WTC11 (cell line): ENCODE measurements at regions not wholly inside any gene's neighbourhood (a gene's known extent, or its start where the extent isn't known, plus 50 kb on each side); places are given as distances from the start of the nearest gene placed in this dataset.
"Not testable (repeated sequence)": the region's sequence is repeated elsewhere in the genome, so short reads cannot be mapped to it uniquely, and the experiment has no call there.

ENCODE experiments used
- ATAC-seq: fragments of 200-7000 bp; cut with Tn5 transposase; 2 replicates; pipeline ENCODE4 v1.10.0; 2021; ENCODE audit warnings: mild to moderate bottlenecking, moderate library complexity
- CTCF ChIA-PET: fragments of 300-600 bp; sonication (Branson Sonifier 250); formaldehyde crosslinking; loops from one replicate; lab custom pipeline; 2021; ENCODE audit warnings: antibody characterized with exemption; lab: Charles Lee
- POLR2A ChIA-PET: fragments of 350-600 bp; sonication (Branson Sonifier 250); formaldehyde crosslinking; loops from one replicate; lab custom pipeline; 2021; ENCODE audit warnings: antibody characterized with exemption; lab: Charles Lee
- DNase-seq: peaks from one replicate; pipeline ENCODE4 v3.0.0; 2021; ENCODE audit warnings: low spot score
- H3K27ac Mint-ChIP-seq: 2 replicates; pipeline ENCODE4 v1.8.0; 2021; ENCODE audit warnings: mixed read lengths
- H3K27me3 Mint-ChIP-seq: 2 replicates; pipeline ENCODE4 v1.8.0; 2021; ENCODE audit warnings: low read depth, mild to moderate bottlenecking, moderate library complexity, mixed read lengths
- H3K36me3 Mint-ChIP-seq: 2 replicates; pipeline ENCODE4 v1.8.0; 2021; ENCODE audit warnings: mixed read lengths
- H3K4me1 Mint-ChIP-seq: 2 replicates; pipeline ENCODE4 v1.8.0; 2022; ENCODE audit warnings: mixed read lengths
- H3K4me3 Mint-ChIP-seq: 2 replicates; pipeline ENCODE4 v1.8.0; 2021; ENCODE audit warnings: mild to moderate bottlenecking, moderate library complexity, mixed read lengths
- H3K9me3 Mint-ChIP-seq: 2 replicates; pipeline ENCODE4 v1.8.0; 2021; ENCODE audit warnings: mixed read lengths
- FOXP1 ChIP-seq: sonication (generic); formaldehyde crosslinking; IDR thresholded peaks from 2 replicates; pipeline ENCODE4 v1.8.0; 2022; ENCODE audit warnings: missing genetic modification reagents, mild to moderate bottlenecking, moderate library complexity, borderline replicate concordance
- GABPB1 ChIP-seq: sonication (generic); formaldehyde crosslinking; IDR thresholded peaks from 2 replicates; pipeline ENCODE4 v1.8.1; 2023; ENCODE audit warnings: mild to moderate bottlenecking, missing genetic modification reagents
- GTF2I ChIP-seq: fragments of 250-450 bp; sonication (Bioruptor Pico); conservative IDR thresholded peaks from 2 replicates; pipeline ENCODE4 v1.4.0; 2021; ENCODE audit warnings: mild to moderate bottlenecking
- HMGA2 ChIP-seq: fragments of 250-450 bp; sonication (Bioruptor Pico); IDR thresholded peaks from 2 replicates; pipeline ENCODE4 v1.4.0; 2021; ENCODE audit warnings: mild to moderate bottlenecking, moderate library complexity
- KAT7 ChIP-seq: sonication (generic); formaldehyde crosslinking; IDR thresholded peaks from 2 replicates; pipeline ENCODE4 v1.8.1; 2023; ENCODE audit warnings: missing genetic modification reagents, mild to moderate bottlenecking, borderline replicate concordance
- MXD4 ChIP-seq: fragments of 250-450 bp; sonication (Bioruptor Pico); IDR thresholded peaks from 2 replicates; pipeline ENCODE4 v1.8.0; 2021; ENCODE audit warnings: mild to moderate bottlenecking, moderate library complexity, borderline replicate concordance
- NR3C1 ChIP-seq: sonication (generic); formaldehyde crosslinking; conservative IDR thresholded peaks from 2 replicates; pipeline ENCODE4 v1.8.1; 2023; ENCODE audit warnings: low read depth, mild to moderate bottlenecking, missing genetic modification reagents
- PRRX2 ChIP-seq: fragments of 250-450 bp; sonication (Bioruptor Pico); IDR thresholded peaks from 2 replicates; pipeline ENCODE4 v1.8.0; 2021; ENCODE audit warnings: mild to moderate bottlenecking
- SOX15 ChIP-seq: fragments of 250-450 bp; sonication (Bioruptor Pico); IDR thresholded peaks from 2 replicates; pipeline ENCODE4 v1.9.0; 2021; ENCODE audit warnings: mild to moderate bottlenecking
- TCF7 ChIP-seq: sonication (generic); formaldehyde crosslinking; IDR thresholded peaks from 2 replicates; pipeline ENCODE4 v1.8.0; 2022; ENCODE audit warnings: mild to moderate bottlenecking, low read depth, missing genetic modification reagents, moderate library complexity
- ZBTB21 ChIP-seq: sonication (generic); formaldehyde crosslinking; IDR thresholded peaks from 2 replicates; pipeline ENCODE4 v1.8.1; 2023; ENCODE audit warnings: mild to moderate bottlenecking, missing genetic modification reagents, borderline replicate concordance
- ZBTB43 ChIP-seq: sonication (generic); formaldehyde crosslinking; IDR thresholded peaks from 2 replicates; pipeline ENCODE4 v1.8.1; 2023; ENCODE audit warnings: mild to moderate bottlenecking, missing genetic modification reagents
- ZNF121 ChIP-seq: sonication (generic); formaldehyde crosslinking; IDR thresholded peaks from 2 replicates; pipeline ENCODE4 v1.8.0; 2023; ENCODE audit warnings: missing genetic modification reagents
- ZNF138 ChIP-seq: sonication (generic); formaldehyde crosslinking; conservative IDR thresholded peaks from 2 replicates; pipeline ENCODE4 v1.8.1; 2022; ENCODE audit warnings: mild to moderate bottlenecking, moderate library complexity, missing genetic modification reagents
- ZNF232 ChIP-seq: sonication (generic); formaldehyde crosslinking; IDR thresholded peaks from 2 replicates; pipeline ENCODE4 v1.8.0; 2022; ENCODE audit warnings: mild to moderate bottlenecking, missing genetic modification reagents
- ZNF416 ChIP-seq: fragments of 250-450 bp; sonication (Bioruptor Pico); IDR thresholded peaks from 2 replicates; pipeline ENCODE4 v1.9.0; 2021; ENCODE audit warnings: mild to moderate bottlenecking, inconsistent platforms
- TF ChIP-seq, protein P1 (sequence below): sonication (generic); formaldehyde crosslinking; IDR thresholded peaks from 2 replicates; pipeline ENCODE4 v1.8.1; 2023; ENCODE audit warnings: mild to moderate bottlenecking, missing genetic modification reagents, moderate library complexity
- TF ChIP-seq, protein P2 (sequence below): sonication (generic); formaldehyde crosslinking; IDR thresholded peaks from 2 replicates; pipeline ENCODE4 v1.8.0; 2022; ENCODE audit warnings: mild to moderate bottlenecking, missing genetic modification reagents
- TF ChIP-seq, protein P3 (sequence below): sonication (generic); formaldehyde crosslinking; IDR thresholded peaks from 2 replicates; pipeline ENCODE4 v1.8.0; 2023; ENCODE audit warnings: missing genetic modification reagents
- TF ChIP-seq, protein P4 (sequence below): sonication (generic); formaldehyde crosslinking; IDR thresholded peaks from 2 replicates; pipeline ENCODE4 v1.8.1; 2022; ENCODE audit warnings: low read depth, missing genetic modification reagents, borderline replicate concordance
- TF ChIP-seq, protein P5 (sequence below): fragments of 250-450 bp; sonication (Bioruptor Pico); IDR thresholded peaks from 2 replicates; pipeline ENCODE4 v1.9.0; 2021; ENCODE audit warnings: mild to moderate bottlenecking, borderline replicate concordance

GRCh38 chr3:107910713-107911259, 180.0 kb downstream of the CD47 start (continued):
- TF ChIP-seq GTF2I (no peak), NR3C1 (no peak)

GRCh38 chr3:107909583-107909982, 181.2 kb downstream of the CD47 start:
- H3K4me3 Mint-ChIP-seq, H3K36me3 Mint-ChIP-seq, H3K9me3 Mint-ChIP-seq, H3K27me3 Mint-ChIP-seq, POLR2A ChIA-PET, ATAC-seq, H3K27ac Mint-ChIP-seq, H3K4me1 Mint-ChIP-seq, DNase-seq: not testable (repeated sequence)
- CTCF ChIA-PET, result interaction anchor here (1.3 kb wide), 1 partner anchor 18 kb away, joined by 3 read pairs; no protein-coding TSS in a partner anchor

DNA sequence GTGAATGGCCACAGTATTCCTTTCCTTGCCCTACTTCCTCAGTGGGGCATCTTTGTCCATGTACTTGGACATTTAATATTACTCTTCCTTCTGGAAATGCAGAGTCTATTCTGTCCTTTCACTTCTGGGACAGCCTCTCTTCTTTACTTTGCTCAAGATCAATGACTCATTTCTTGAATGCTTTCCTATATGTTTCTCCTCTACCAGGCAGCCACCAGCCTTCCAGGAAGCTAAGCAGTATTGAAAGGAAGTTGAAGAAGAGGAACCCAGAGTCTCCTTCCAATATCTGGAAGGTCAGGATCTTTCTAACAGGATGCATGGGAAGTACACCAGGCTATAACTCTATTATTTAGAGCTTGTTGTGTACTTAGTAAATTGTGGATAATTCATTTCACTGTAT, 182.8 kb downstream of the CD47 start:
- ChIA-PET CTCF (no interaction called here), POLR2A (no interaction called here)
- TF ChIP-seq SOX15 (CRISPR knock-in tag), result no peak
- TF ChIP-seq, protein P1, sequence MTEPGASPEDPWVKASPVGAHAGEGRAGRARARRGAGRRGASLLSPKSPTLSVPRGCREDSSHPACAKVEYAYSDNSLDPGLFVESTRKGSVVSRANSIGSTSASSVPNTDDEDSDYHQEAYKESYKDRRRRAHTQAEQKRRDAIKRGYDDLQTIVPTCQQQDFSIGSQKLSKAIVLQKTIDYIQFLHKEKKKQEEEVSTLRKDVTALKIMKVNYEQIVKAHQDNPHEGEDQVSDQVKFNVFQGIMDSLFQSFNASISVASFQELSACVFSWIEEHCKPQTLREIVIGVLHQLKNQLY, result no peak
- no peak for TF ChIP-seq PRRX2 (CRISPR knock-in tag)
- TF ChIP-seq, protein P2, sequence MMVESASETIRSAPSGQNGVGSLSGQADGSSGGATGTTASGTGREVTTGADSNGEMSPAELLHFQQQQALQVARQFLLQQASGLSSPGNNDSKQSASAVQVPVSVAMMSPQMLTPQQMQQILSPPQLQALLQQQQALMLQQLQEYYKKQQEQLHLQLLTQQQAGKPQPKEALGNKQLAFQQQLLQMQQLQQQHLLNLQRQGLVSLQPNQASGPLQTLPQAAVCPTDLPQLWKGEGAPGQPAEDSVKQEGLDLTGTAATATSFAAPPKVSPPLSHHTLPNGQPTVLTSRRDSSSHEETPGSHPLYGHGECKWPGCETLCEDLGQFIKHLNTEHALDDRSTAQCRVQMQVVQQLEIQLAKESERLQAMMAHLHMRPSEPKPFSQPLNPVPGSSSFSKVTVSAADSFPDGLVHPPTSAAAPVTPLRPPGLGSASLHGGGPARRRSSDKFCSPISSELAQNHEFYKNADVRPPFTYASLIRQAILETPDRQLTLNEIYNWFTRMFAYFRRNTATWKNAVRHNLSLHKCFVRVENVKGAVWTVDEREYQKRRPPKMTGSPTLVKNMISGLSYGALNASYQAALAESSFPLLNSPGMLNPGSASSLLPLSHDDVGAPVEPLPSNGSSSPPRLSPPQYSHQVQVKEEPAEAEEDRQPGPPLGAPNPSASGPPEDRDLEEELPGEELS (CRISPR knock-in tag), result no peak
- no peak for TF ChIP-seq ZBTB43 (CRISPR knock-in tag)
- no peak for TF ChIP-seq ZNF121 (CRISPR knock-in tag)
- no peak for TF ChIP-seq ZNF232 (CRISPR knock-in tag)
- TF ChIP-seq KAT7, result no peak
- TF ChIP-seq ZBTB21, result no peak
- no peak for TF ChIP-seq GABPB1 (CRISPR knock-in tag)
- no peak for TF ChIP-seq ZNF138 (CRISPR knock-in tag)
- TF ChIP-seq, protein P3, sequence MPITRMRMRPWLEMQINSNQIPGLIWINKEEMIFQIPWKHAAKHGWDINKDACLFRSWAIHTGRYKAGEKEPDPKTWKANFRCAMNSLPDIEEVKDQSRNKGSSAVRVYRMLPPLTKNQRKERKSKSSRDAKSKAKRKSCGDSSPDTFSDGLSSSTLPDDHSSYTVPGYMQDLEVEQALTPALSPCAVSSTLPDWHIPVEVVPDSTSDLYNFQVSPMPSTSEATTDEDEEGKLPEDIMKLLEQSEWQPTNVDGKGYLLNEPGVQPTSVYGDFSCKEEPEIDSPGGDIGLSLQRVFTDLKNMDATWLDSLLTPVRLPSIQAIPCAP (CRISPR knock-in tag), result no peak
- no peak for TF ChIP-seq FOXP1 (CRISPR knock-in tag)
- no peak for TF ChIP-seq ZNF416 (CRISPR knock-in tag)
- TF ChIP-seq, protein P4, sequence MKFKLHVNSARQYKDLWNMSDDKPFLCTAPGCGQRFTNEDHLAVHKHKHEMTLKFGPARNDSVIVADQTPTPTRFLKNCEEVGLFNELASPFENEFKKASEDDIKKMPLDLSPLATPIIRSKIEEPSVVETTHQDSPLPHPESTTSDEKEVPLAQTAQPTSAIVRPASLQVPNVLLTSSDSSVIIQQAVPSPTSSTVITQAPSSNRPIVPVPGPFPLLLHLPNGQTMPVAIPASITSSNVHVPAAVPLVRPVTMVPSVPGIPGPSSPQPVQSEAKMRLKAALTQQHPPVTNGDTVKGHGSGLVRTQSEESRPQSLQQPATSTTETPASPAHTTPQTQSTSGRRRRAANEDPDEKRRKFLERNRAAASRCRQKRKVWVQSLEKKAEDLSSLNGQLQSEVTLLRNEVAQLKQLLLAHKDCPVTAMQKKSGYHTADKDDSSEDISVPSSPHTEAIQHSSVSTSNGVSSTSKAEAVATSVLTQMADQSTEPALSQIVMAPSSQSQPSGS (CRISPR knock-in tag), result no peak
- TF ChIP-seq HMGA2 (CRISPR knock-in tag), result no peak
- TF ChIP-seq, protein P5, sequence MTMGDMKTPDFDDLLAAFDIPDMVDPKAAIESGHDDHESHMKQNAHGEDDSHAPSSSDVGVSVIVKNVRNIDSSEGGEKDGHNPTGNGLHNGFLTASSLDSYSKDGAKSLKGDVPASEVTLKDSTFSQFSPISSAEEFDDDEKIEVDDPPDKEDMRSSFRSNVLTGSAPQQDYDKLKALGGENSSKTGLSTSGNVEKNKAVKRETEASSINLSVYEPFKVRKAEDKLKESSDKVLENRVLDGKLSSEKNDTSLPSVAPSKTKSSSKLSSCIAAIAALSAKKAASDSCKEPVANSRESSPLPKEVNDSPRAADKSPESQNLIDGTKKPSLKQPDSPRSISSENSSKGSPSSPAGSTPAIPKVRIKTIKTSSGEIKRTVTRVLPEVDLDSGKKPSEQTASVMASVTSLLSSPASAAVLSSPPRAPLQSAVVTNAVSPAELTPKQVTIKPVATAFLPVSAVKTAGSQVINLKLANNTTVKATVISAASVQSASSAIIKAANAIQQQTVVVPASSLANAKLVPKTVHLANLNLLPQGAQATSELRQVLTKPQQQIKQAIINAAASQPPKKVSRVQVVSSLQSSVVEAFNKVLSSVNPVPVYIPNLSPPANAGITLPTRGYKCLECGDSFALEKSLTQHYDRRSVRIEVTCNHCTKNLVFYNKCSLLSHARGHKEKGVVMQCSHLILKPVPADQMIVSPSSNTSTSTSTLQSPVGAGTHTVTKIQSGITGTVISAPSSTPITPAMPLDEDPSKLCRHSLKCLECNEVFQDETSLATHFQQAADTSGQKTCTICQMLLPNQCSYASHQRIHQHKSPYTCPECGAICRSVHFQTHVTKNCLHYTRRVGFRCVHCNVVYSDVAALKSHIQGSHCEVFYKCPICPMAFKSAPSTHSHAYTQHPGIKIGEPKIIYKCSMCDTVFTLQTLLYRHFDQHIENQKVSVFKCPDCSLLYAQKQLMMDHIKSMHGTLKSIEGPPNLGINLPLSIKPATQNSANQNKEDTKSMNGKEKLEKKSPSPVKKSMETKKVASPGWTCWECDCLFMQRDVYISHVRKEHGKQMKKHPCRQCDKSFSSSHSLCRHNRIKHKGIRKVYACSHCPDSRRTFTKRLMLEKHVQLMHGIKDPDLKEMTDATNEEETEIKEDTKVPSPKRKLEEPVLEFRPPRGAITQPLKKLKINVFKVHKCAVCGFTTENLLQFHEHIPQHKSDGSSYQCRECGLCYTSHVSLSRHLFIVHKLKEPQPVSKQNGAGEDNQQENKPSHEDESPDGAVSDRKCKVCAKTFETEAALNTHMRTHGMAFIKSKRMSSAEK, result no peak
- TF ChIP-seq MXD4 (CRISPR knock-in tag), result no peak
- TF ChIP-seq TCF7 (CRISPR knock-in tag), result no peak
- TF ChIP-seq, all 79 proteins: peak for 0
- Mint-ChIP-seq H3K27ac (no peak overlapping the region), H3K4me3 (no peak overlapping the region), H3K36me3 (no peaks in the 10 kb centered on the region), H3K9me3 (no peaks in the 10 kb centered on the region), H3K4me1 (no peaks in the 10 kb centered on the region), H3K27me3 (no peaks in the 10 kb centered on the region; the same call in 1 of the 2 replicates)
- DNase-seq, result no peak
- no peak for ATAC-seq
